ENCODE measurements at regions not wholly inside any gene's neighbourhood (a gene's known extent, or its start where the extent isn't known, plus 50 kb on each side); places are given as distances from the start of the nearest gene placed in this dataset.

DNA sequence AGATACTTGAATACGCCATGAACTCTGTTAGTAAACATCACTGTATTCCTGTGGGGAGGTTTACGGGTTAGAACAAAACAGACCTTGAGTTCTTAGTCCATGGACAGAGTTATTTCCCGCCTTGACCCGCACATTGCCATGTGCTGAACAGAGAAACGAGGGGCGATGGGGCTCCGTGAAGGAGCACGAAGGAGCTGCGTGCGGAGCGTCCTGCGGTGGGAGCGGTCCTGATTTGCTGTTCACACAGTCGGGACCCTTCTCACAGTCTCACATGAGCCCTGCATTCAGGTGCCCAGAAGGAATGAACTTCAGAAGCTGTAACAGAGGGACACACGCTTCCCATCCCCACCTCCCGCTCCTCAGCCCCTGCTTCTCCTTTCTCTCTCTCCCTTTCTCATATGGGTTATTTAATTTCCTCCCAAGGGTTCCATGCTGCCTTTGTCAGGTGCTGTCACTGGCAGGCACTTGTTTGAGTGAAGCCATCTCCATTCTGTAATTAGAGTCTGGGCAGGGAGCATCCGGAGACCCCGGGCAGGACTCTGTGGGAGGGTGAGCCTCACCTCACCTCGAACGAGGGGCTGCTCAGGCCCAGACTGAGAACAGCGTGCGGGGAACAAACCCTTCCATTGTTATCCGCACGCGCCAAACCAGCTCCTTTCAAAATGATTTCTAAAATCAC is 76.9 kb downstream of the TEX29 start:
- TF ChIP-seq, protein P1, sequence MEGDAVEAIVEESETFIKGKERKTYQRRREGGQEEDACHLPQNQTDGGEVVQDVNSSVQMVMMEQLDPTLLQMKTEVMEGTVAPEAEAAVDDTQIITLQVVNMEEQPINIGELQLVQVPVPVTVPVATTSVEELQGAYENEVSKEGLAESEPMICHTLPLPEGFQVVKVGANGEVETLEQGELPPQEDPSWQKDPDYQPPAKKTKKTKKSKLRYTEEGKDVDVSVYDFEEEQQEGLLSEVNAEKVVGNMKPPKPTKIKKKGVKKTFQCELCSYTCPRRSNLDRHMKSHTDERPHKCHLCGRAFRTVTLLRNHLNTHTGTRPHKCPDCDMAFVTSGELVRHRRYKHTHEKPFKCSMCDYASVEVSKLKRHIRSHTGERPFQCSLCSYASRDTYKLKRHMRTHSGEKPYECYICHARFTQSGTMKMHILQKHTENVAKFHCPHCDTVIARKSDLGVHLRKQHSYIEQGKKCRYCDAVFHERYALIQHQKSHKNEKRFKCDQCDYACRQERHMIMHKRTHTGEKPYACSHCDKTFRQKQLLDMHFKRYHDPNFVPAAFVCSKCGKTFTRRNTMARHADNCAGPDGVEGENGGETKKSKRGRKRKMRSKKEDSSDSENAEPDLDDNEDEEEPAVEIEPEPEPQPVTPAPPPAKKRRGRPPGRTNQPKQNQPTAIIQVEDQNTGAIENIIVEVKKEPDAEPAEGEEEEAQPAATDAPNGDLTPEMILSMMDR (IDR thresholded peaks at IDR 0.05; ENCODE audit: insufficient read depth, low read length, poor library complexity, severe bottlenecking), result no peak
- TF ChIP-seq EZH2phosphoT487 (conservative IDR thresholded peaks at IDR 0.05; ENCODE audit: low read length), result no peak
